HepG2 (cell line): ENCODE measurements at regions not wholly inside any gene's neighbourhood (a gene's known extent, or its start where the extent isn't known, plus 50 kb on each side); places are given as distances from the start of the nearest gene placed in this dataset.

Experiments used
- ATAC-seq: fragments of 200-7000 bp; cut with Tn5 transposase; 3 replicates; pipeline ENCODE4 v1.9.1; 2020; ENCODE audit warnings: mild to moderate bottlenecking, moderate library complexity
- BruUV-seq: library from RNA; stranded (reverse); fragments of 400-500 nt; replicated peaks from 2 replicates; lab custom pipeline; 2021; lab: Mats Ljungman, UMichigan
- CTCF ChIA-PET: fragments of 300-600 bp; formaldehyde crosslinking; extraction: SDS; loops from one replicate; lab custom pipeline; 2021; ENCODE audit warnings: low total read pairs, inconsistent platforms, low intra/inter-chr PET ratio; lab: Yijun Ruan, JAX
- POLR2A ChIA-PET: fragments of 350-600 bp; sonication (Branson Sonifier 250); formaldehyde crosslinking; loops from one replicate; lab custom pipeline; 2020; ENCODE audit warnings: antibody characterized with exemption, inconsistent platforms; lab: Yijun Ruan, JAX
- DNase-seq: peaks from one replicate; pipeline ENCODE4 v3.0.0-alpha.2; 2015; ENCODE audit warnings: low spot score
- FAIRE-seq: peaks from 3 replicates; lab custom pipeline; 2011; peaks lifted over from hg19 to GRCh38; lab: Jason Lieb, UNC
- H2AFZ ChIP-seq: one replicate; pipeline ENCODE4 v1.6.1; 2011; ENCODE audit warnings: low read length, inconsistent platforms
- H3K27ac ChIP-seq: fragments of 300-600 bp; 3 replicates; pipeline ENCODE4 v1.8.0; 2011; ENCODE audit warnings: mixed run types, mild to moderate bottlenecking, mixed read lengths, low read length, inconsistent platforms; ENCODE audit not compliant: insufficient read depth; ENCODE audit errors: extremely low read length
- H3K27me3 ChIP-seq, 2 experiments: fragments of 200-600 bp in 1 of 2; 2 replicates in 1 of 2; 3 replicates in 1 of 2; pipeline versions ENCODE4 v1.6.0 to v1.8.0; 2011; ENCODE audit warnings: low read length in 2 of 2, mild to moderate bottlenecking in 2 of 2, moderate library complexity in 2 of 2, inconsistent platforms in 1 of 2; ENCODE audit not compliant: insufficient read depth in 2 of 2, control insufficient read depth in 1 of 2
- H3K36me3 ChIP-seq, 2 experiments: fragments of 200-600 bp in 1 of 2; replicated peaks in 1 of 2; 2 replicates in 1 of 2; 3 replicates in 1 of 2; pipeline versions ENCODE4 v1.5.1 to v1.8.0; 2011; ENCODE audit warnings: low read length in 2 of 2, inconsistent platforms in 1 of 2; ENCODE audit not compliant: insufficient read depth in 2 of 2, control insufficient read depth in 1 of 2
- H3K4me1 ChIP-seq: 2 replicates; pipeline ENCODE4 v1.5.1; 2012; ENCODE audit warnings: low read length, inconsistent platforms; ENCODE audit not compliant: insufficient read depth
- H3K4me2 ChIP-seq: 2 replicates; pipeline ENCODE4 v1.6.0; 2011; ENCODE audit warnings: low read depth, low read length, inconsistent platforms
- H3K4me3 ChIP-seq, 3 experiments: fragments of 200-600 bp in 1 of 3; sonication (generic), shearing (Covaris generic) in 1 of 3; replicated peaks in 1 of 3; 2 replicates each; pipeline ENCODE4 v1.5.1; 2011 to 2016; ENCODE audit warnings: low read length in 3 of 3, inconsistent platforms in 2 of 3, low read depth in 2 of 3, mild to moderate bottlenecking in 2 of 3, control low read depth in 1 of 3, mixed read lengths in 1 of 3; ENCODE audit not compliant: insufficient read depth in 1 of 3
- H3K79me2 ChIP-seq: one replicate; pipeline ENCODE4 v1.6.1; 2011; ENCODE audit warnings: low read length, inconsistent platforms; ENCODE audit not compliant: insufficient read depth
- H3K9ac ChIP-seq: 2 replicates; pipeline ENCODE4 v1.6.0; 2011; ENCODE audit warnings: mild to moderate bottlenecking, low read depth, low read length, inconsistent platforms; ENCODE audit not compliant: insufficient read depth
- H3K9me3 ChIP-seq: 2 replicates; pipeline ENCODE4 v1.5.1; 2012; ENCODE audit warnings: mild to moderate bottlenecking, low read length
- H4K20me1 ChIP-seq: 2 replicates; pipeline ENCODE4 v1.6.0; 2011; ENCODE audit warnings: inconsistent platforms, mild to moderate bottlenecking, low read length, moderate library complexity; ENCODE audit not compliant: insufficient read depth
- ADNP ChIP-seq: sonication (generic); formaldehyde crosslinking; IDR thresholded peaks from 2 replicates; pipeline ENCODE4 v1.4.0; 2020; ENCODE audit warnings: missing genetic modification reagents
- ATF5 ChIP-seq: sonication (generic); formaldehyde crosslinking; IDR thresholded peaks from 2 replicates; pipeline ENCODE4 v1.4.0; 2020; ENCODE audit warnings: mild to moderate bottlenecking, low read depth, missing genetic modification reagents
- FOSL1 ChIP-seq: sonication (generic); formaldehyde crosslinking; IDR thresholded peaks from 2 replicates; pipeline ENCODE4 v1.9.0; 2021; ENCODE audit warnings: missing genetic modification reagents, borderline replicate concordance
- GMEB1 ChIP-seq: sonication (generic); formaldehyde crosslinking; IDR thresholded peaks from 2 replicates; pipeline ENCODE4 v1.5.1; 2020; ENCODE audit warnings: missing genetic modification reagents, mild to moderate bottlenecking, borderline replicate concordance
- HDAC6 ChIP-seq: fragments of 200-600 bp; sonication (generic); IDR thresholded peaks from 2 replicates; pipeline ENCODE4 v1.7.0; 2017; ENCODE audit warnings: mild to moderate bottlenecking, antibody characterized with exemption, low read length, low read depth
- HOMEZ ChIP-seq: IDR thresholded peaks from 2 replicates; pipeline ENCODE4 v1.6.1; 2016; ENCODE audit warnings: low read depth
- HOXA9 ChIP-seq: sonication (generic); formaldehyde crosslinking; IDR thresholded peaks from 2 replicates; pipeline ENCODE4 v1.8.1; 2022; ENCODE audit warnings: missing genetic modification reagents, mild to moderate bottlenecking, moderate library complexity, borderline replicate concordance
- JUN ChIP-seq: sonication (generic); formaldehyde crosslinking; IDR thresholded peaks from 2 replicates; pipeline ENCODE4 v1.4.0; 2020; ENCODE audit warnings: mild to moderate bottlenecking, missing genetic modification reagents
- NFIC ChIP-seq: IDR thresholded peaks from 2 replicates; pipeline ENCODE4 v1.6.1; 2012; ENCODE audit warnings: mild to moderate bottlenecking, low read length, inconsistent platforms
- PATZ1 ChIP-seq: sonication (generic); formaldehyde crosslinking; IDR thresholded peaks from 2 replicates; pipeline ENCODE4 v1.4.0; 2020; ENCODE audit warnings: missing genetic modification reagents
- POGK ChIP-seq: sonication (generic); formaldehyde crosslinking; conservative IDR thresholded peaks from 2 replicates; pipeline ENCODE4 v1.8.0; 2022; ENCODE audit warnings: mild to moderate bottlenecking, moderate library complexity, missing genetic modification reagents
- SETDB1 ChIP-seq: sonication (generic); formaldehyde crosslinking; IDR thresholded peaks from 2 replicates; pipeline ENCODE4 v1.5.1; 2020; ENCODE audit warnings: missing genetic modification reagents, mild to moderate bottlenecking, borderline replicate concordance
- ZFYVE20 ChIP-seq: sonication (generic); formaldehyde crosslinking; IDR thresholded peaks from 2 replicates; pipeline ENCODE4 v1.8.0; 2023; ENCODE audit warnings: low read depth, mild to moderate bottlenecking, moderate library complexity, missing genetic modification reagents, borderline replicate concordance
- ZNF580 ChIP-seq: IDR thresholded peaks from 2 replicates; pipeline ENCODE4 v1.6.1; 2016; ENCODE audit warnings: low read depth, borderline replicate concordance
- ZSCAN31 ChIP-seq: sonication (generic); formaldehyde crosslinking; IDR thresholded peaks from 2 replicates; pipeline ENCODE4 v1.5.0; 2020; ENCODE audit warnings: low read depth, mild to moderate bottlenecking, missing genetic modification reagents
- ZSCAN9 ChIP-seq: IDR thresholded peaks from 2 replicates; pipeline ENCODE4 v1.6.1; 2016; ENCODE audit warnings: borderline replicate concordance
- WGBS: methylation state at CpG from one replicate; pipeline ENCODE4 v1.1.6; 2017; ENCODE audit warnings: low lambda C conversion rate; 5-methylcytosine and 5-hydroxymethylcytosine counted together
- in situ Hi-C: cut with HindIII; loops from 2 replicates; pipeline ENCODE4 v1.10.0; 2017; ENCODE audit warnings: low pct_unique_long_range_greater_than_20kb; ENCODE audit not compliant: extremely low pct_ligation_motif_present
- intact Hi-C: fragments of 100-400 bp; cut with micrococcal nuclease; formaldehyde crosslinking; loops from one replicate; pipeline ENCODE4 v1.10.0; 2022; ENCODE audit not compliant: unreplicated experiment

- 11% methylated on average over 3 of the region's 3 CpGs for WGBS
- Histone ChIP-seq H3K27me3 (no peaks in the 10 kb centered on the region), H3K9ac (no peak overlapping the region), H3K4me3 (no peak overlapping the region), H3K27ac (no peak overlapping the region), H3K9me3 (no peaks in the 10 kb centered on the region), H3K36me3 (no peaks in the 10 kb centered on the region), H3K4me1 (no peaks in the 10 kb centered on the region), H3K4me2 (no peak overlapping the region), H4K20me1 (no peaks in the 10 kb centered on the region), H3K79me2 (no peaks in the 10 kb centered on the region), H2AFZ (no peak overlapping the region)
- TF ChIP-seq HOXA9 (CRISPR knock-in tag) (no peak), NFIC (no peak), ADNP (CRISPR knock-in tag) (no peak), JUN (CRISPR knock-in tag) (no peak), ZNF580 (CRISPR knock-in tag) (no peak), POGK (CRISPR knock-in tag) (no peak), FOSL1 (no peak), ZSCAN9 (CRISPR knock-in tag) (no peak), HDAC6 (no peak), ZFYVE20 (no peak), HOMEZ (no peak), SETDB1 (CRISPR knock-in tag) (no peak), ATF5 (CRISPR knock-in tag) (no peak), ZSCAN31 (CRISPR knock-in tag) (no peak), GMEB1 (no peak), PATZ1 (CRISPR knock-in tag) (no peak)
- in situ Hi-C loops (no loop called here), intact Hi-C loops (no loop called here)
- no TSS peak for BruUV-seq
- ChIA-PET POLR2A (no interaction called here), CTCF (no interaction called here)
- FAIRE-seq, result no peak
- DNase-seq, result no peak
- ATAC-seq, result no peak
Observed at GRCh38 chr15:37777006-37777405, 157.4 kb upstream of the TMCO5A start.
